GM12873 (cell line): ENCODE measurements at regions not wholly inside any gene's neighbourhood (a gene's known extent, or its start where the extent isn't known, plus 50 kb on each side); places are given as distances from the start of the nearest gene placed in this dataset.

ENCODE experiments used
- TF ChIP-seq, protein P1 (sequence below): IDR thresholded peaks from 2 replicates; pipeline ENCODE4 v1.5.1; 2012; ENCODE audit warnings: low read depth, mild to moderate bottlenecking, moderate library complexity, low read length, control low read depth; ENCODE audit not compliant: insufficient read depth; ENCODE audit errors: missing control alignments

DNA sequence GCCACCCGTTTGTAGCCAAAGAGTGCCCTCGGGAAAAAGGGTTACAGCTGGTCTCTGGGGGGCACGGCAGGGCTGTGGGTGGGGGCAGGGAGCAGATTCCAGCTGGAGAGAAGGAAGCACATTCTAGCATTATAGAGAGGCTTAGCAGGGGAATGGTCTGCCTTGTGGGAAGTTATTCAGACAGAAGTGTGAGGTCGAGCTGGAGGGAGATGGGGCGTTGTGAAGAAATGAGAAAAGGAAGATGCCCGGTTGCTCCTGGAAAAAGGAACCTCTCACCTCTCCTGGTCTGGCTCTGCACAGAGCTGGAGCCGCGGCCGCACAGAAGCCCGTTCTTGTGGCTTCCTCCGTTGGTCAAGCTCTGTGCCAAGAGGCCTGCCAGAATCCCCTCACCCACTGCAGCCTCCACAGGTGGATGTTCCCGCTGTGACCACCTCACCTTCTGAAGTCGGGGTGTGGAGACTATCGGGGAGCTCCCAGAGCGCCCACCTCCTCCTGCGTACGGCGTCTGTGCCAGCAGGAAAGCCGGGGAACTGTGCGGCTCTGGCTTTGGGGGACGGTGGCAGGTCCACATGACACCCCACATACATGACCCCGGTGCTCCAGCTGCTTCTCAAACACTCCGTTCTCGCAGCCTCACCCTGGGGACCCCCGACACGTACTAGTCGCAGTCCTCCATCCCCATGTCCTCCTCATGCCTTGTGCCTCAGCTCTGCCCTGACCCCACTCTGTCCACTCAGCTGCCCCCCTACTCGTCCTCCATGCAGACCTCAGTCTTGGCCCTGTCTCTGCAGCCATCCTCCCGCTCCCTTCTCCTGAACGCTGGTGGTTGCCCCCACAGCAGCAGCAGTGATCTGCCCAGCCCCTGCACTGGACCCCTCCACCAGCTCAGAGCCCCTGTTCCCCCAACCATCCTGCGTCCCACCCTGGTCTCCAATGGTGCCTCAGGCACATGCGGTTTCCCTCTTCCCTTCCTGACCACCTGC, 52.2 kb upstream of the HGFAC start:
- TF ChIP-seq, protein P1, sequence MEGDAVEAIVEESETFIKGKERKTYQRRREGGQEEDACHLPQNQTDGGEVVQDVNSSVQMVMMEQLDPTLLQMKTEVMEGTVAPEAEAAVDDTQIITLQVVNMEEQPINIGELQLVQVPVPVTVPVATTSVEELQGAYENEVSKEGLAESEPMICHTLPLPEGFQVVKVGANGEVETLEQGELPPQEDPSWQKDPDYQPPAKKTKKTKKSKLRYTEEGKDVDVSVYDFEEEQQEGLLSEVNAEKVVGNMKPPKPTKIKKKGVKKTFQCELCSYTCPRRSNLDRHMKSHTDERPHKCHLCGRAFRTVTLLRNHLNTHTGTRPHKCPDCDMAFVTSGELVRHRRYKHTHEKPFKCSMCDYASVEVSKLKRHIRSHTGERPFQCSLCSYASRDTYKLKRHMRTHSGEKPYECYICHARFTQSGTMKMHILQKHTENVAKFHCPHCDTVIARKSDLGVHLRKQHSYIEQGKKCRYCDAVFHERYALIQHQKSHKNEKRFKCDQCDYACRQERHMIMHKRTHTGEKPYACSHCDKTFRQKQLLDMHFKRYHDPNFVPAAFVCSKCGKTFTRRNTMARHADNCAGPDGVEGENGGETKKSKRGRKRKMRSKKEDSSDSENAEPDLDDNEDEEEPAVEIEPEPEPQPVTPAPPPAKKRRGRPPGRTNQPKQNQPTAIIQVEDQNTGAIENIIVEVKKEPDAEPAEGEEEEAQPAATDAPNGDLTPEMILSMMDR, result no peak

DNA sequence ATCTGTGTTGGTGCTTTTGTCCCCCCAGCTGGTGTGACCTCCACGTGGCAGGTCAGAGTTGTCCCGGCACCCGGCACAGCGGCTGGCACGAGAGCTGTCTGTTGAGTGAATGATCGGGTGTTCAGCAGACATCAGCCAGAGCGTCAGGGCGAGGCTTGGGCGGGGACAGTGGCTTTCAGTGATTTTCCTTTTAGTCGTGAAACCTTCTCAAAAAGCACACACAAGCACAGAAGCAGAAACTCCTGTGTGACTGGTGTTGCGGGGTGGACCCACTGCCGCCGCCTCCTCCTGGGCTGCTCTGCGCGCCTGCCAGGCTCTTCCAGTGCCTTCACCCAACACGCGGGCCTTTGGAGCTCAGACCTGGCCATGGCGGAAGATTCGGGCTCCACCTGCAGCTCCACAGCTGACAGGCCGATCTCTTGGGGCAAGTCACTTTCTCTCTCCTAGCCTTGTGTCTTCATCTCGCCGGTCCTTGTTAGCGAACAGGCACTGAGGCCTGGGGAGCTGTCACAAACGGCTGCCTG, 51.4 kb upstream of the HGFAC start:
- TF ChIP-seq, protein P1, result no peak

DNA sequence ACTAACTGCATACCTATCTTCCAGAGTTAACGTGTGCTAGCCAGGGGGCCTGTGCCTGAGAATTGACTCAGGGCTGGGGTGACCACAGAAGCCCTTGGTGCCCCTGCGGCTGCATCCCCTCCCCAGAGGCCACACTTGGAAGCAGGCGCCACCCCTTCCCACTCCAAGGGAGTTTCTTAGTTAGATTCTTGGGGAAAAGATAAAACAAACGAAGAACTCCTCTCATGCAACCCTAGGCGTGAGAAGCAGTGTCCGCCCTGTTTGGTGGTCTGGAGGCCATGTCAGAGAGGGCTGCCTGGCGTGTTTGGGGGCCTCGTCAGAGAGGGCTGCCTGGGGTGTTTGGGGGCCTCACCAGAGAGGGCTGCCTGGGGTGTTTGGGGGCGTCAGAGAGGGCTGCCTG, 50.3 kb upstream of the HGFAC start:
- TF ChIP-seq, protein P1, result no peak
